Suprapubic skin (tissue), 4 donors: ENCODE measurements at regions not wholly inside any gene's neighbourhood (a gene's known extent, or its start where the extent isn't known, plus 50 kb on each side); places are given as distances from the start of the nearest gene placed in this dataset.
A peak's percentile ranks its signal among the peaks of the same experiment; 100 is the strongest.

Experiments used
- DNase-seq, 2 donors: peaks; one replicate each; pipeline ENCODE4 v3.0.0-alpha.2; 2019; ENCODE audit warnings: low spot score in 2 of 2
- H3K27ac ChIP-seq: fragments of 200-600 bp; sonication (generic); one replicate; pipeline ENCODE4 v1.5.1; 2019
- H3K27me3 ChIP-seq: fragments of 200-600 bp; sonication (generic); one replicate; pipeline ENCODE4 v1.5.1; 2019
- H3K36me3 ChIP-seq: fragments of 200-600 bp; sonication (generic); one replicate; pipeline ENCODE4 v1.5.1; 2019
- H3K4me1 ChIP-seq: fragments of 200-600 bp; sonication (generic); one replicate; pipeline ENCODE4 v1.5.1; 2019
- H3K4me3 ChIP-seq: fragments of 200-600 bp; sonication (generic); one replicate; pipeline ENCODE4 v1.5.1; 2019; ENCODE audit warnings: mild to moderate bottlenecking
- H3K9me3 ChIP-seq: fragments of 200-600 bp; sonication (generic); one replicate; pipeline ENCODE4 v1.5.1; 2019
- EP300 ChIP-seq: sonication (generic); formaldehyde crosslinking; IDR thresholded peaks from one replicate; pipeline ENCODE4 v1.6.1; 2017; ENCODE audit warnings: antibody characterized with exemption
- POLR2A ChIP-seq, 2 donors: fragments of 450-650 bp; IDR thresholded peaks; one replicate each; pipeline ENCODE4 v1.6.1; 2017; ENCODE audit warnings: antibody characterized with exemption in 2 of 2, mild to moderate bottlenecking in 2 of 2, moderate library complexity in 2 of 2
- POLR2AphosphoS5 ChIP-seq, 3 donors: sonication (generic); formaldehyde crosslinking; IDR thresholded peaks; one replicate each; pipeline ENCODE4 v1.6.1; 2017; ENCODE audit warnings: antibody characterized with exemption in 3 of 3
- WGBS: methylation state at CpG from one replicate; pipeline ENCODE4 v1.1.5; 2018; 5-methylcytosine and 5-hydroxymethylcytosine counted together
- TF ChIP-seq, protein P1 (sequence below), 2 donors: fragments of 200-600 bp in 1 of 2; fragments of 450-650 bp in 1 of 2; sonication (generic) in 1 of 2; IDR thresholded peaks; one replicate each; pipeline ENCODE4 v1.5.1; 2016 to 2019; ENCODE audit warnings: antibody characterized with exemption in 2 of 2, mild to moderate bottlenecking in 1 of 2, moderate library complexity in 1 of 2

DNA sequence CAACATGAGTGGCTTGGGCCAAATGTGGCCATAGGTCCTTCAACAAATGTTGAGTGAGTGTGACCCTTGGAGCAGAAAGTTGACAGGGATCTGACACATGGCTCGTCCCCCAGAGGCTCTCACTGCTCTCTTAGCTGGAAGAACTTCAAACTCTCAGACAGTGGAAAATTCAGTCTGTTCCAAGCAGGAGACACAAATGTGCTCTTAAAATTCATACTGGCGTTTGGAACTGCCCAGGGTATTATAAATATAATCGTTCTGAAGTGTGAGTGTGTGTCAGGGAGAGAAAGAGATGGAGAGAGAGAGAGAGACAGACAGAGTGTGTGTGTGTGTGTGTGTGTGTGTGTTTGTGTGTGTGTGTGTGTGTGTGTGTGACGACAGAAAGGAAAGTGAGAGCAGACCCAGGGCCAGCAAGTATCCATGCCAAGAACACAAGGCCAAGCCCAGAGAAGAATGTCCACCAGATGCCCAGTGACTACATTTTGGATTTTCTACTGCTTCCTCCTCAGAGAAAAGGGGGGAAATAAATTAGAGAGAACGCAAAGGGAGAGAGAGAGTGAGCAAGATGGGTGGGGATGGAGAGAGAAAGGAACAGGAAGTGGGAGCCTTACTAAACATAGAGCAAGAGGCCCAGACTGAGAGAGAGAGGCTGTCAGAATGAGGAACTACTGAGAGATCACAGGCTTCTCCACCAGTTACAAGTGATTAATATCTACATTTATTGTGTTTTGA is 193.6 kb upstream of the NUDT4 start:
- no peaks in the 10 kb centered on the region for H3K27me3 ChIP-seq
- peak overlapping the region; percentile 65 for H3K27ac ChIP-seq
- H3K36me3 ChIP-seq: no peaks in the 10 kb centered on the region
- no peaks in the 10 kb centered on the region for H3K9me3 ChIP-seq
- H3K4me3 ChIP-seq: no peak overlapping the region
- DNase-seq: no peak
- TF ChIP-seq, protein P1, sequence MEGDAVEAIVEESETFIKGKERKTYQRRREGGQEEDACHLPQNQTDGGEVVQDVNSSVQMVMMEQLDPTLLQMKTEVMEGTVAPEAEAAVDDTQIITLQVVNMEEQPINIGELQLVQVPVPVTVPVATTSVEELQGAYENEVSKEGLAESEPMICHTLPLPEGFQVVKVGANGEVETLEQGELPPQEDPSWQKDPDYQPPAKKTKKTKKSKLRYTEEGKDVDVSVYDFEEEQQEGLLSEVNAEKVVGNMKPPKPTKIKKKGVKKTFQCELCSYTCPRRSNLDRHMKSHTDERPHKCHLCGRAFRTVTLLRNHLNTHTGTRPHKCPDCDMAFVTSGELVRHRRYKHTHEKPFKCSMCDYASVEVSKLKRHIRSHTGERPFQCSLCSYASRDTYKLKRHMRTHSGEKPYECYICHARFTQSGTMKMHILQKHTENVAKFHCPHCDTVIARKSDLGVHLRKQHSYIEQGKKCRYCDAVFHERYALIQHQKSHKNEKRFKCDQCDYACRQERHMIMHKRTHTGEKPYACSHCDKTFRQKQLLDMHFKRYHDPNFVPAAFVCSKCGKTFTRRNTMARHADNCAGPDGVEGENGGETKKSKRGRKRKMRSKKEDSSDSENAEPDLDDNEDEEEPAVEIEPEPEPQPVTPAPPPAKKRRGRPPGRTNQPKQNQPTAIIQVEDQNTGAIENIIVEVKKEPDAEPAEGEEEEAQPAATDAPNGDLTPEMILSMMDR (IDR thresholded peaks at IDR 0.05): no peak
- TF ChIP-seq EP300 (no peak), POLR2A (IDR thresholded peaks at IDR 0.05) (no peak), POLR2AphosphoS5 (IDR thresholded peaks at IDR 0.05) (no peak)
- 41% methylated on average over 5 of the region's 5 CpGs for WGBS
- peaks cover 22% of the 10 kb centered on the region for H3K4me1 ChIP-seq

DNA sequence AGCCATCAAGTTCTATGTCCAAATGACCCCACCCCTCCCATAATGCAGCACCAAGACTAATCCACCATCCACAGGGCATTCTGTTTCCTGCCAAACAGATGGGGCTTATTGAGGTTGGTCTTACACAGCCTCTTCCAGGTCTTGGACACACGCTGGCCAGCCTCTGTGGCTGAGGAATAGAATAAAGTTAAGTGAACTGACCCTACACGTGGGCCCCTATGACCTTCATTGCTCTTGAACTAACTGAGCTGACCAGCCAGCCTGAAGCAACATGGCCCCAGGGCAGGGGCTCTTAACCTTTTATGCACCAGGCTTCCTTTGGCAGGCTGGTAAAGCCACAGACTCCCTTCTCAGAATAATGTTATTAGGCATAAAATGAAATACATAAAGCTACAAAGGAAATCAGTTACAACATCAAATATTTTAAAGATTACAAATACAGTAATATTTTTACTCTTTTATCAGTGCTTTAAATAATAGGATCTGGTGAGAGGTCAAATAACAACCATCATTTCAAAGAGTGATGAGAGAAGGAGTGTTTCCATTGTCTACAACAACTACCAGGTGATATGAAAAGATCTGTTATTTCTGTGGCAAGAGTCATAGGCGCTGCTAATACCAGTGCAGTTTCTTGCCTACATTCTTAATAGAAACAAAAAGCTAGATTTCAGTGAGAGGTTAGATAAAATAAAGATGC is 192.9 kb upstream of the NUDT4 start:
- Histone ChIP-seq H3K27me3 (no peaks in the 10 kb centered on the region), H3K4me1 (peaks cover 22% of the 10 kb centered on the region), H3K36me3 (no peaks in the 10 kb centered on the region), H3K4me3 (no peak overlapping the region), H3K9me3 (no peaks in the 10 kb centered on the region), H3K27ac (peak overlapping the region; percentile 65)
- 53% methylated on average over 3 of the region's 3 CpGs for WGBS
- no peak for TF ChIP-seq EP300
- TF ChIP-seq, protein P1 (IDR thresholded peaks at IDR 0.05): no peak
- TF ChIP-seq POLR2AphosphoS5 (IDR thresholded peaks at IDR 0.05): no peak
- TF ChIP-seq POLR2A (IDR thresholded peaks at IDR 0.05): no peak
- DNase-seq: no peak

DNA sequence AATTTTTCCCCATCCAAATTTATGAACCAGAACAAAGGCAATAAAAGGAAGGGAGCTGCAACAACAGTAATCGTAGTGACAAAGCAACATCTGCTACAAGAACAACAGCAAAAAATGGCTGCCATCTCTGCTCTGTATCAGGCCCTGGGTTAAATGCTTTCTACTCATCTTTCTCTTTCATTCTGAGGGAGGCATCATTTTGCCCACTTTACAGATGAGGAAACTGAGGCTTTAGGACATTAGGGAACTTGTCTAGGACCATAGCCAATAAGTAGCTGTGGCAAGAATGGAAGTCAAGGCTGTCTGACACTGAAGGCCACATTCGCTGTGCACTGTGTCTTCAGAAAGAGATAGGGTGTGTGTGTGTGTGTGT is 192.4 kb upstream of the NUDT4 start:
- peaks cover 22% of the 10 kb centered on the region for H3K4me1 ChIP-seq
- H3K36me3 ChIP-seq: no peaks in the 10 kb centered on the region
- DNase-seq: no peak
- H3K27ac ChIP-seq: no peak overlapping the region
- no peaks in the 10 kb centered on the region for H3K9me3 ChIP-seq
- 83% methylated on average over 2 of the region's 2 CpGs for WGBS
- no peaks in the 10 kb centered on the region for H3K27me3 ChIP-seq
- TF ChIP-seq EP300: no peak
- no peak for TF ChIP-seq POLR2AphosphoS5 (IDR thresholded peaks at IDR 0.05)
- H3K4me3 ChIP-seq: no peak overlapping the region

DNA sequence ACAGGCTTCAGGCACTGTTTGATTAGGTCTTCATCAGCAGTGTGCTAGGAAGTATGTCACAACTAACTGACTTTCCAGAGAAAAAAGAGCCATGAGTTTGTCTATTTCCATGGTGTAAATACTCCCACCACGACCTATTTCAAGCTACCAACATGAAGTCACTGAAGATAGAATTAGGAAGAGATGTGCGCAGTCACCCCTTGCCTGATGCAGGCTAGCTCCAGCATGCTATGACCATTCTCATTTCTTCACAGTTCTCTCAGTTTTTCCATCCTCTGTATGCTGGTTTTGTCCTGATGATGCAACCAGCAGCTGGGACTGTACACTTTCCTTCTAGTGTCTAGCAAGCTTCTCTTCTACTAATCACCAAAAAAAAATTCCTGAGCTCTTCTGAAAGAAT is 191.6 kb upstream of the NUDT4 start:
- Histone ChIP-seq H3K9me3 (no peaks in the 10 kb centered on the region), H3K27me3 (no peaks in the 10 kb centered on the region), H3K36me3 (no peaks in the 10 kb centered on the region), H3K4me3 (no peak overlapping the region), H3K27ac (no peak overlapping the region), H3K4me1 (peaks cover 22% of the 10 kb centered on the region)
- DNase-seq: no peak
- TF ChIP-seq EP300 (no peak), POLR2A (IDR thresholded peaks at IDR 0.05) (no peak), POLR2AphosphoS5 (IDR thresholded peaks at IDR 0.05) (peak in 1 of 3 donors; percentile 13)
- TF ChIP-seq, protein P1 (IDR thresholded peaks at IDR 0.05): no peak
- 75% methylated on average over 2 of the region's 2 CpGs for WGBS

DNA sequence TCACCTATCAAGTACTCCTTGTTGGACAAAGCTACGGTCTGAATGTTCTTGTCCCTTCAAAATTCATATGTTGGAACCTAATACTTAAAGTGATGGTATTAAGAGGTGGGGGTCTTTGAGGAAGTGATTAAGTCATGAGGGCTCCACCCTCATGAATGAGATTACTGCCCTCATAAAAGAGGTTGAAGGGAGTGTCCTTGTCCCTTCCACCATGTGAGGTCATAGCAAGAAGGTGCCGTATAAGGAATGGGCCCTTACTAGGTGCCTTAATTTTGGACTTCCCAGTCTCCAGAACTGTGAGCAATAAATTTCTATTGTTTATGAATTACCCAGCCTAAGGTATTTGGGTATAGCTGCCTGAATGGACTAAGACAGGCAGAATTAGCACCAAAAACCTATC is 191.1 kb upstream of the NUDT4 start:
- no peak overlapping the region for H3K27ac ChIP-seq
- no peaks in the 10 kb centered on the region for H3K27me3 ChIP-seq
- H3K9me3 ChIP-seq: no peaks in the 10 kb centered on the region
- H3K4me3 ChIP-seq: no peak overlapping the region
- DNase-seq: no peak
- H3K4me1 ChIP-seq: peaks cover 22% of the 10 kb centered on the region
- H3K36me3 ChIP-seq: no peaks in the 10 kb centered on the region
- no peak for TF ChIP-seq POLR2AphosphoS5 (IDR thresholded peaks at IDR 0.05)
- no peak for TF ChIP-seq POLR2A (IDR thresholded peaks at IDR 0.05)
- TF ChIP-seq, protein P1 (IDR thresholded peaks at IDR 0.05): no peak
- TF ChIP-seq EP300: no peak
- WGBS: 100% methylated on average over 2 of the region's 2 CpGs
